Mammary epithelial cell (primary cell): ENCODE measurements at regions not wholly inside any gene's neighbourhood (a gene's known extent, or its start where the extent isn't known, plus 50 kb on each side); places are given as distances from the start of the nearest gene placed in this dataset.

ENCODE experiments used
- CTCF ChIP-seq, 2 donors: IDR thresholded peaks in 1 of 2; conservative IDR thresholded peaks in 1 of 2; 2 replicates each; pipeline ENCODE4 v1.5.1; 2011 to 2012; ENCODE audit warnings: inconsistent platforms in 2 of 2, low read length in 2 of 2, mild to moderate bottlenecking in 2 of 2, control low read depth in 1 of 2, low read depth in 1 of 2; ENCODE audit not compliant: insufficient read depth in 1 of 2; ENCODE audit errors: extremely low read depth in 1 of 2
- EZH2 ChIP-seq: IDR thresholded peaks from 2 replicates; pipeline ENCODE4 v1.6.1; 2012; ENCODE audit warnings: low read length, inconsistent platforms, borderline replicate concordance

DNA sequence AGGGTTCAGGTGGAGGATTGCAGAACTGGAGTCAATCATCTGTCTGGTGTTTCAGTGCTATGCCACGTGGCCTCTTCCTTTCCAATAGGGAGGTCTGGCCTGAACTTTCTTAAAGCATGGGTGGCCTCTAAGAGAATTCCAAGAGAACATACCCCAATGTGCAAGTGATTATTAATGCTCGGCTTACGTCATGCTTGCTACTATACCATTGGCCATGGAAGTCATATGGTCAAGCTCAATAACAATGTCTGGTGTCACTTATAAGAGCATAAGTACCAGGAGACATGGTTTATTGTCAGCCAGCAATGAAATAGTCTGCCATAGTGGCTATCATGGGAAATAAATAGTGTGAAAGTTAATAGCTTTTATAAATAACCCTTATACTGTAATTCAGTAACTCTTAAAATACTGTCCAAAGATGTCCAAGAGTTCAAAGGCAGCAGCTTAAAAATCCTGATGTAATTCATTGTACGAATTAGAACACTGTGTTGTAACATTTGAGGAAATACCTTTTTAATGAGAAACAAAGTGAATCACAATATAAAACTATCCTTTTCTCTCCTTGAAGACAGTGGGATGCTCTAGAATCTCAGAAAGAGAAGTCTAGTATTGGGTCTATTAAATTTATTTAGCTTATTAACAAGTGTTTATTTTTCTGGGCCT lies 355.4 kb upstream of the PRR16 start:
- TF ChIP-seq CTCF (conservative IDR thresholded peaks at IDR 0.05 in 1 of 2, IDR thresholded peaks at IDR 0.05 in 1 of 2; ENCODE audit: extremely low read depth in 1 of 2, insufficient read depth in 1 of 2, low read depth in 1 of 2, low read length in 2 of 2), result no peak
- no peak for TF ChIP-seq EZH2
